IMR-90 (cell line): ENCODE measurements at regions not wholly inside any gene's neighbourhood (a gene's known extent, or its start where the extent isn't known, plus 50 kb on each side); places are given as distances from the start of the nearest gene placed in this dataset.
A peak's percentile ranks its signal among the peaks of the same experiment; 100 is the strongest.

Experiments used
- ATAC-seq: fragments of 200-7000 bp; cut with Tn5 transposase; 2 replicates; pipeline ENCODE4 v1.9.1; 2020; ENCODE audit warnings: low read depth, mild to moderate bottlenecking, moderate library complexity
- BruUV-seq: library from RNA; stranded (reverse); fragments of 400-500 nt; replicated peaks from 2 replicates; lab custom pipeline; 2021; lab: Mats Ljungman, UMichigan
- CTCF ChIA-PET: fragments of 300-600 bp; formaldehyde crosslinking; extraction: SDS; loops from one replicate; lab custom pipeline; 2021; ENCODE audit warnings: antibody characterized with exemption; lab: Yijun Ruan, JAX
- POLR2A ChIA-PET: fragments of 300-600 bp; sonication (Branson Sonifier 250); formaldehyde crosslinking; loops from one replicate; lab custom pipeline; 2022; ENCODE audit warnings: antibody characterized with exemption; ENCODE audit not compliant: unreplicated experiment; lab: Charles Lee
- DNase-seq: peaks from one replicate; pipeline ENCODE4 v3.0.0; 2013
- H2AFZ ChIP-seq: replicated peaks from 2 replicates; pipeline ENCODE3; 2013; ENCODE audit warnings: low read length, mild to moderate bottlenecking; ENCODE audit not compliant: poor library complexity
- H2AK5ac ChIP-seq: 2 replicates; pipeline ENCODE4 v1.6.1; 2013; ENCODE audit warnings: low read depth, low read length, inconsistent platforms
- H2AK9ac ChIP-seq: replicated peaks from 2 replicates; pipeline ENCODE3; 2013; ENCODE audit warnings: mild to moderate bottlenecking, low read depth, low read length, moderate library complexity; ENCODE audit not compliant: poor library complexity
- H2BK120ac ChIP-seq: 2 replicates; pipeline ENCODE4 v1.6.1; 2013; ENCODE audit warnings: low read depth, low read length, inconsistent platforms
- H2BK15ac ChIP-seq: 3 replicates; pipeline ENCODE4 v1.6.1; 2013; ENCODE audit warnings: low read depth, low read length, inconsistent platforms
- H2BK20ac ChIP-seq: 2 replicates; pipeline ENCODE4 v1.6.1; 2013; ENCODE audit warnings: low read depth, mild to moderate bottlenecking, inconsistent platforms, low read length, moderate library complexity
- H2BK5ac ChIP-seq: 2 replicates; pipeline ENCODE4 v1.6.1; 2013; ENCODE audit warnings: mild to moderate bottlenecking, low read depth, low read length, inconsistent platforms; ENCODE audit not compliant: poor library complexity, severe bottlenecking
- H3K14ac ChIP-seq: replicated peaks from 2 replicates; pipeline ENCODE4 v1.6.1; 2013; ENCODE audit warnings: low read depth, low read length, inconsistent platforms
- H3K18ac ChIP-seq: 2 replicates; pipeline ENCODE4 v1.6.1; 2013; ENCODE audit warnings: low read depth, low read length, control low read depth
- H3K23ac ChIP-seq: 2 replicates; pipeline ENCODE4 v1.6.1; 2013; ENCODE audit warnings: low read depth, low read length, inconsistent platforms
- H3K27ac ChIP-seq: 2 replicates; pipeline ENCODE4 v1.5.1; 2013; ENCODE audit warnings: mild to moderate bottlenecking, control low read depth, low read length; ENCODE audit not compliant: insufficient read depth
- H3K27me3 ChIP-seq: 2 replicates; pipeline ENCODE4 v1.6.1; 2013; ENCODE audit warnings: low read length; ENCODE audit not compliant: control insufficient read depth, insufficient read depth
- H3K36me3 ChIP-seq: 2 replicates; pipeline ENCODE4 v1.6.1; 2013; ENCODE audit warnings: low read length, mixed read lengths; ENCODE audit not compliant: control insufficient read depth, insufficient read depth
- H3K4ac ChIP-seq: 2 replicates; pipeline ENCODE4 v1.6.1; 2013; ENCODE audit warnings: low read depth, low read length, inconsistent platforms
- H3K4me1 ChIP-seq: 2 replicates; pipeline ENCODE4 v1.6.1; 2013; ENCODE audit warnings: low read length, mixed read lengths; ENCODE audit not compliant: control insufficient read depth, insufficient read depth
- H3K4me2 ChIP-seq: 2 replicates; pipeline ENCODE4 v1.6.1; 2013; ENCODE audit warnings: low read depth, mild to moderate bottlenecking, control low read depth, low read length, moderate library complexity
- H3K4me3 ChIP-seq: 2 replicates; pipeline ENCODE4 v1.5.1; 2013; ENCODE audit warnings: low read depth, mild to moderate bottlenecking, control low read depth, low read length, moderate library complexity; ENCODE audit not compliant: insufficient read depth
- H3K56ac ChIP-seq: 2 replicates; pipeline ENCODE4 v1.6.1; 2013; ENCODE audit warnings: low read length, inconsistent platforms; ENCODE audit not compliant: insufficient read depth; ENCODE audit errors: extremely low read depth
- H3K79me1 ChIP-seq, 2 experiments: 2 replicates each; pipeline ENCODE4 v1.6.1; 2013; ENCODE audit warnings: low read length in 2 of 2, inconsistent platforms in 1 of 2, low read depth in 1 of 2
- H3K9ac ChIP-seq: 2 replicates; pipeline ENCODE4 v1.6.1; 2013; ENCODE audit warnings: low read depth, low read length, control low read depth
- H3K9me1 ChIP-seq: 2 replicates; pipeline ENCODE4 v1.6.1; 2013; ENCODE audit warnings: low read length, inconsistent platforms; ENCODE audit not compliant: insufficient read depth
- H3K9me3 ChIP-seq: 2 replicates; pipeline ENCODE4 v1.6.1; 2013; ENCODE audit warnings: low read length; ENCODE audit not compliant: control insufficient read depth, insufficient read depth
- H4K20me1 ChIP-seq: 2 replicates; pipeline ENCODE4 v1.6.1; 2013; ENCODE audit warnings: low read length, inconsistent platforms; ENCODE audit not compliant: insufficient read depth
- H4K5ac ChIP-seq: 2 replicates; pipeline ENCODE4 v1.6.1; 2013; ENCODE audit warnings: mild to moderate bottlenecking, low read depth, low read length, control low read depth
- H4K8ac ChIP-seq, 2 experiments: 2 replicates each; pipeline ENCODE4 v1.6.1; 2013; ENCODE audit warnings: low read depth in 2 of 2, low read length in 2 of 2, control low read depth in 1 of 2, inconsistent platforms in 1 of 2
- H4K91ac ChIP-seq: 2 replicates; pipeline ENCODE4 v1.6.1; 2013; ENCODE audit warnings: low read depth, low read length, inconsistent platforms; ENCODE audit not compliant: insufficient read depth
- BHLHE40 ChIP-seq: fragments of 150-350 bp; IDR thresholded peaks from 2 replicates; pipeline ENCODE4 v1.6.1; 2016; ENCODE audit warnings: mild to moderate bottlenecking, low read depth, low read length
- CEBPB ChIP-seq: IDR thresholded peaks from 2 replicates; pipeline ENCODE4 v1.6.1; 2012; ENCODE audit warnings: low read depth, low read length, improper control_type of control experiment
- CHD1 ChIP-seq: IDR thresholded peaks from 2 replicates; pipeline ENCODE4 v1.6.1; 2012; ENCODE audit warnings: low read depth, low read length, improper control_type of control experiment
- CTCF ChIP-seq: conservative IDR thresholded peaks from 2 replicates; pipeline ENCODE4 v1.5.1; 2012; ENCODE audit warnings: mild to moderate bottlenecking, low read depth, low read length, improper control_type of control experiment
- MAFK ChIP-seq: IDR thresholded peaks from 2 replicates; pipeline ENCODE4 v1.6.1; 2012; ENCODE audit warnings: low read depth, low read length, improper control_type of control experiment
- MAZ ChIP-seq: IDR thresholded peaks from 2 replicates; pipeline ENCODE4 v1.6.1; 2012; ENCODE audit warnings: low read depth, mild to moderate bottlenecking, low read length, improper control_type of control experiment, moderate library complexity, borderline replicate concordance
- MXI1 ChIP-seq: IDR thresholded peaks from 2 replicates; pipeline ENCODE4 v1.6.1; 2012; ENCODE audit warnings: low read depth, mild to moderate bottlenecking, low read length, moderate library complexity, borderline replicate concordance
- NFE2L2 ChIP-seq: fragments of 150-350 bp; IDR thresholded peaks from 2 replicates; pipeline ENCODE4 v1.6.1; 2016; ENCODE audit warnings: low read depth, mild to moderate bottlenecking, low read length
- POLR2A ChIP-seq: IDR thresholded peaks from 2 replicates; pipeline ENCODE4 v1.6.1; 2012; ENCODE audit warnings: mild to moderate bottlenecking, low read depth, low read length
- RCOR1 ChIP-seq: IDR thresholded peaks from 2 replicates; pipeline ENCODE4 v1.6.1; 2012; ENCODE audit warnings: mild to moderate bottlenecking, low read length, improper control_type of control experiment; ENCODE audit not compliant: insufficient replicate concordance
- RFX5 ChIP-seq: IDR thresholded peaks from 2 replicates; pipeline ENCODE4 v1.8.0; 2012; ENCODE audit warnings: low read depth, mild to moderate bottlenecking, low read length, moderate library complexity
- WGBS, 2 experiments: methylation state at CpG; one replicate each; pipeline versions ENCODE4 v1.1.5 to v1.1.7; 2013; ENCODE audit warnings: missing lambda C conversion rate in 2 of 2; ENCODE audit not compliant: insufficient read length in 1 of 2; ENCODE audit errors: extremely low coverage in 2 of 2; 5-methylcytosine and 5-hydroxymethylcytosine counted together
- dilution Hi-C: fragments of 300-500 bp; cut with HindIII; formaldehyde crosslinking; loops from one replicate; pipeline ENCODE4 v1.14.3; 2018; ENCODE audit warnings: low sequenced_read_pairs; ENCODE audit not compliant: unreplicated experiment
- in situ Hi-C: fragments of 300-500 bp; cut with MboI; formaldehyde crosslinking; loops from 3 replicates; pipeline ENCODE4 v1.14.3; 2019; ENCODE audit warnings: low sequenced_read_pairs, inconsistent platforms, mixed read lengths
- intact Hi-C: fragments of 100-400 bp; cut with micrococcal nuclease; formaldehyde crosslinking; loops from 2 replicates; pipeline ENCODE4 v1.10.0; 2022
- TF ChIP-seq, protein P1 (sequence below): fragments of 150-350 bp; IDR thresholded peaks from 2 replicates; pipeline ENCODE4 v1.6.1; 2016; ENCODE audit warnings: low read depth, mild to moderate bottlenecking, low read length, moderate library complexity, borderline replicate concordance

DNA sequence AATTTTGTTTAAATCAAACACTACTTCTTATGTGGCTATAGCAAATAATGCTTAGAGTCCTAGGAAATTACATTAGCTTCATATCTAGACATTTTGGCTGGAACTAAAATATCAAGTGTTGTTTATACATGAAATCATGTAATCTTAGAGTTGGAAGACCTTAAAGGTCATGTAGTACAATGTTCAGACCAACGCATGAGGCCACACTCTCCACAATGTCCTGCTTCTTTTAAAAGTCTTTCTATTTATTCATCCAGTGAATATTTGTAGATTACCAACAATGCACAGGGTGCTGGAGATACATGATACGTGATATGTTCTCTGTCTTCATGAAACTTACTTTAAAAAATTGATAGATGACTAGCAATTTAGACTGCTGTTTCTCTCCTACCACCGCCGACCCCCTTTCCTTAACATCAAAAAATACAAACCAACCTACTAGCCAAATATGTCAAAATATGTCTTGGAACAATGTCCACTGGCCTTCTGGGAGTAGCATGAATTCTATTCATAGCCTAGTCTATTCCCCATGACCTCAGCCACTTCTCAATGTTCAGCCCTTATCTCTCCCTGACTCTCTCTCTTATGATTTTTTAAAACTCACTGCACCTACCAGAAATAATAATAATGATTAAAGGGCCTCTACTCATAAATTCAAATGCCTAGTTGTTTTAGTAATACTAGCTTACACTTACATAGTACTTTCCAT is 59.5 kb upstream of the CAV2 start:
- Histone ChIP-seq H3K4me1 (peaks cover 9% of the 10 kb centered on the region; the same call in 1 of the 2 replicates), H4K8ac (peak overlapping the region; percentile 58 to 66), H2BK120ac (peak overlapping the region; percentile 82), H4K91ac (peak overlapping the region; percentile 58), H3K4me2 (no peak overlapping the region), H3K23ac (peak overlapping the region; percentile 37; the same call in 1 of the 2 replicates), H3K56ac (peak overlapping the region; percentile 26; the same call in 1 of the 2 replicates), H3K14ac (peak overlapping the region; percentile 49; the same call in 1 of the 2 replicates), H3K27ac (no peak overlapping the region; the same call in 1 of the 2 replicates), H2AK9ac (no peak overlapping the region), H2AK5ac (no peak overlapping the region), H2BK20ac (peak overlapping the region; percentile 64; the same call in 1 of the 2 replicates), H3K4ac (peak overlapping the region; percentile 66; the same call in 1 of the 2 replicates), H3K36me3 (no peaks in the 10 kb centered on the region), H3K9me3 (no peaks in the 10 kb centered on the region), H3K9me1 (0 out of 2 replicates have a peak, but pooled peaks cover 3% of the 10 kb centered on the region), H3K27me3 (no peaks in the 10 kb centered on the region), H3K18ac (peak overlapping the region; percentile 34; the same call in 1 of the 2 replicates), H2AFZ (no peak overlapping the region), H2BK5ac (peak overlapping the region; percentile 100), H3K9ac (no peak overlapping the region), H3K79me1 (peaks cover under 1 to 9% of the 10 kb centered on the region in 2 experiments; a peak in 3 of 4 replicates), H4K20me1 (no peaks in the 10 kb centered on the region), H4K5ac (no peak overlapping the region; the same call in 1 of the 2 replicates), H3K4me3 (no peak overlapping the region), H2BK15ac (peak overlapping the region; percentile 89; the same call in 2 of the 3 replicates)
- POLR2A ChIA-PET, result no interaction called here
- WGBS, 2 experiments, result 64% methylated on average over 2 of the region's 4 CpGs; no CpG with 5 or more reads in 1 of the 2 experiments
- no peak for ATAC-seq
- no TSS peak for BruUV-seq
- in situ Hi-C loops, result no loop called here
- CTCF ChIA-PET, result interaction anchor here (1.5 kb wide), 1 partner anchor 87 kb away, joined by 5 read pairs; no protein-coding TSS in a partner anchor
- DNase-seq, result no peak
- dilution Hi-C loops, result no loop called here
- no peak for TF ChIP-seq MAZ
- no peak for TF ChIP-seq MAFK
- TF ChIP-seq RFX5, result no peak
- TF ChIP-seq CTCF, result no peak
- no peak for TF ChIP-seq POLR2A
- TF ChIP-seq CHD1, result no peak
- no peak for TF ChIP-seq CEBPB
- TF ChIP-seq MXI1, result no peak
- TF ChIP-seq, protein P1, sequence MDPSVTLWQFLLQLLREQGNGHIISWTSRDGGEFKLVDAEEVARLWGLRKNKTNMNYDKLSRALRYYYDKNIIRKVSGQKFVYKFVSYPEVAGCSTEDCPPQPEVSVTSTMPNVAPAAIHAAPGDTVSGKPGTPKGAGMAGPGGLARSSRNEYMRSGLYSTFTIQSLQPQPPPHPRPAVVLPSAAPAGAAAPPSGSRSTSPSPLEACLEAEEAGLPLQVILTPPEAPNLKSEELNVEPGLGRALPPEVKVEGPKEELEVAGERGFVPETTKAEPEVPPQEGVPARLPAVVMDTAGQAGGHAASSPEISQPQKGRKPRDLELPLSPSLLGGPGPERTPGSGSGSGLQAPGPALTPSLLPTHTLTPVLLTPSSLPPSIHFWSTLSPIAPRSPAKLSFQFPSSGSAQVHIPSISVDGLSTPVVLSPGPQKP, result no peak
- TF ChIP-seq RCOR1, result no peak
- no peak for TF ChIP-seq NFE2L2
- TF ChIP-seq BHLHE40, result no peak
- intact Hi-C loops, result loop anchor here (5.0 to 10.0 kb wide), 3 partner anchors 55 to 168 kb away; partner anchors contain the start of gene CAV2
